ENCODE measurements at regions not wholly inside any gene's neighbourhood (a gene's known extent, or its start where the extent isn't known, plus 50 kb on each side); places are given as distances from the start of the nearest gene placed in this dataset.
A peak's percentile ranks its signal among the peaks of the same experiment; 100 is the strongest.

- Mint-ChIP-seq H3K36me3 (ENCODE audit: low read depth, unreplicated experiment) (no peaks in the 10 kb centered on the region), H3K4me1 (ENCODE audit: low read depth, unreplicated experiment) (peaks cover 14% of the 10 kb centered on the region), H3K27me3 (ENCODE audit: low read depth, unreplicated experiment) (peaks cover 3% of the 10 kb centered on the region), H3K4me3 (ENCODE audit: unreplicated experiment) (no peak overlapping the region), H3K27ac (ENCODE audit: unreplicated experiment) (no peak overlapping the region), H3K9me3 (ENCODE audit: unreplicated experiment) (no peaks in the 10 kb centered on the region)
- no peak for TF ChIP-seq CTCF (IDR thresholded peaks at IDR 0.05; ENCODE audit: insufficient read depth, low read depth, low read length)
- no peak for TF ChIP-seq EZH2 (IDR thresholded peaks at IDR 0.05; ENCODE audit: insufficient read depth, low read length)
- H3K4me2 ChIP-seq (ENCODE audit: low read length), result no peak overlapping the region
- no peak overlapping the region for H3K9ac ChIP-seq (ENCODE audit: low read length)
- H3K4me1 ChIP-seq (ENCODE audit: insufficient read depth, low read length), result no peaks in the 10 kb centered on the region
- H3K4me3 ChIP-seq (ENCODE audit: insufficient read depth, low read depth, low read length), result no peak overlapping the region
- no peaks in the 10 kb centered on the region for H3K9me3 ChIP-seq (ENCODE audit: insufficient read depth, low read depth, low read length)
- H4K20me1 ChIP-seq (ENCODE audit: insufficient read depth, low read length), result no peaks in the 10 kb centered on the region
- H2AFZ ChIP-seq (ENCODE audit: low read depth, low read length), result no peak overlapping the region
- H3K79me2 ChIP-seq (ENCODE audit: insufficient read depth, low read length), result no peaks in the 10 kb centered on the region
- H3K27me3 ChIP-seq (ENCODE audit: insufficient read depth, low read length), result peaks cover 3% of the 10 kb centered on the region
- no peak overlapping the region for H3K27ac ChIP-seq (ENCODE audit: low read depth, low read length)
- DNase-seq (ENCODE audit: low read depth) (no peak), FAIRE-seq (no peak)
- H3K36me3 ChIP-seq (ENCODE audit: insufficient read depth, low read length), result no peaks in the 10 kb centered on the region
Observed at GRCh38 chr13:60334310-60334709, 62.7 kb upstream of the TDRD3 start.

GRCh38 chr13:60335531-60335930 is 61.5 kb upstream of the TDRD3 start:
- no peak overlapping the region for H3K4me3 ChIP-seq (ENCODE audit: insufficient read depth, low read depth, low read length)
- TF ChIP-seq CTCF (IDR thresholded peaks at IDR 0.05; ENCODE audit: insufficient read depth, low read depth, low read length), result peak; percentile 39
- no peak for TF ChIP-seq EZH2 (IDR thresholded peaks at IDR 0.05; ENCODE audit: insufficient read depth, low read length)
- H3K27me3 Mint-ChIP-seq (ENCODE audit: low read depth, unreplicated experiment), result peaks cover 3% of the 10 kb centered on the region
- no peak overlapping the region for H3K27ac ChIP-seq (ENCODE audit: low read depth, low read length)
- peaks cover 14% of the 10 kb centered on the region for H3K4me1 Mint-ChIP-seq (ENCODE audit: low read depth, unreplicated experiment)
- no peaks in the 10 kb centered on the region for H3K4me1 ChIP-seq (ENCODE audit: insufficient read depth, low read length)
- H3K27ac Mint-ChIP-seq (ENCODE audit: unreplicated experiment), result no peak overlapping the region
- H3K36me3 Mint-ChIP-seq (ENCODE audit: low read depth, unreplicated experiment), result no peaks in the 10 kb centered on the region
- H3K4me3 Mint-ChIP-seq (ENCODE audit: unreplicated experiment), result no peak overlapping the region
- no peak overlapping the region for H3K4me2 ChIP-seq (ENCODE audit: low read length)
- FAIRE-seq (no peak), DNase-seq (ENCODE audit: low read depth) (peak; percentile 12)
- no peaks in the 10 kb centered on the region for H3K36me3 ChIP-seq (ENCODE audit: insufficient read depth, low read length)
- H3K27me3 ChIP-seq (ENCODE audit: insufficient read depth, low read length), result peaks cover 3% of the 10 kb centered on the region
- no peaks in the 10 kb centered on the region for H4K20me1 ChIP-seq (ENCODE audit: insufficient read depth, low read length)
- no peak overlapping the region for H2AFZ ChIP-seq (ENCODE audit: low read depth, low read length)
- no peaks in the 10 kb centered on the region for H3K79me2 ChIP-seq (ENCODE audit: insufficient read depth, low read length)
- no peak overlapping the region for H3K9ac ChIP-seq (ENCODE audit: low read length)
- H3K9me3 Mint-ChIP-seq (ENCODE audit: unreplicated experiment), result no peaks in the 10 kb centered on the region
- H3K9me3 ChIP-seq (ENCODE audit: insufficient read depth, low read depth, low read length), result no peaks in the 10 kb centered on the region

GRCh38 chr13:60338754-60339153 is 58.3 kb upstream of the TDRD3 start:
- H3K4me3 Mint-ChIP-seq (ENCODE audit: unreplicated experiment), result no peak overlapping the region
- Histone ChIP-seq H3K9ac (ENCODE audit: low read length) (no peak overlapping the region), H3K4me1 (ENCODE audit: insufficient read depth, low read length) (no peaks in the 10 kb centered on the region), H3K27ac (ENCODE audit: low read depth, low read length) (no peak overlapping the region), H3K27me3 (ENCODE audit: insufficient read depth, low read length) (peaks cover 3% of the 10 kb centered on the region), H4K20me1 (ENCODE audit: insufficient read depth, low read length) (no peaks in the 10 kb centered on the region), H3K4me3 (ENCODE audit: insufficient read depth, low read depth, low read length) (no peak overlapping the region), H2AFZ (ENCODE audit: low read depth, low read length) (no peak overlapping the region), H3K79me2 (ENCODE audit: insufficient read depth, low read length) (no peaks in the 10 kb centered on the region), H3K36me3 (ENCODE audit: insufficient read depth, low read length) (no peaks in the 10 kb centered on the region), H3K9me3 (ENCODE audit: insufficient read depth, low read depth, low read length) (no peaks in the 10 kb centered on the region), H3K4me2 (ENCODE audit: low read length) (no peak overlapping the region)
- no peak for DNase-seq (ENCODE audit: low read depth)
- TF ChIP-seq CTCF (IDR thresholded peaks at IDR 0.05; ENCODE audit: insufficient read depth, low read depth, low read length), result no peak
- TF ChIP-seq EZH2 (IDR thresholded peaks at IDR 0.05; ENCODE audit: insufficient read depth, low read length), result no peak
- no peaks in the 10 kb centered on the region for H3K9me3 Mint-ChIP-seq (ENCODE audit: unreplicated experiment)
- H3K27ac Mint-ChIP-seq (ENCODE audit: unreplicated experiment), result no peak overlapping the region
- no peaks in the 10 kb centered on the region for H3K27me3 Mint-ChIP-seq (ENCODE audit: low read depth, unreplicated experiment)
- no peak for FAIRE-seq
- H3K4me1 Mint-ChIP-seq (ENCODE audit: low read depth, unreplicated experiment), result peaks cover 14% of the 10 kb centered on the region
- no peaks in the 10 kb centered on the region for H3K36me3 Mint-ChIP-seq (ENCODE audit: low read depth, unreplicated experiment)

Data from astrocyte (in vitro differentiated cells and primary cell).